Lung microvascular endothelial cell (primary cell): ENCODE measurements at regions not wholly inside any gene's neighbourhood (a gene's known extent, or its start where the extent isn't known, plus 50 kb on each side); places are given as distances from the start of the nearest gene placed in this dataset.
"Not testable (repeated sequence)": the region's sequence is repeated elsewhere in the genome, so short reads cannot be mapped to it uniquely, and the experiment has no call there.

Source experiments
- DNase-seq, 2 donors: peaks; one replicate each; pipeline versions ENCODE4 v3.0.0 to v3.0.0-alpha.2; 2010; ENCODE audit warnings: low read depth in 2 of 2

- no peak for DNase-seq
Observed at GRCh38 chr1:181170194-181170593, 81.7 kb downstream of the IER5 start.

GRCh38 chr1:181172082-181172481 lies 83.6 kb downstream of the IER5 start:
- no peak for DNase-seq

- peak in 1 of 2 donors; percentile 15 for DNase-seq
Observed at GRCh38 chr1:181173761-181174447, 85.4 kb downstream of the IER5 start.

- DNase-seq = no peak
Observed at GRCh38 chr1:181174861-181175260, 86.4 kb downstream of the IER5 start.

GRCh38 chr1:181175356-181175910 lies 86.9 kb downstream of the IER5 start:
- DNase-seq = no peak

- DNase-seq = no peak
Observed at GRCh38 chr1:181175955-181176354, 87.5 kb downstream of the IER5 start.

- no peak for DNase-seq
Observed at GRCh38 chr1:181178241-181178879, 89.9 kb downstream of the IER5 start.

GRCh38 chr1:181179279-181179986 lies 90.9 kb downstream of the IER5 start:
- no peak for DNase-seq

GRCh38 chr1:181179987-181180365 lies 91.5 kb downstream of the IER5 start:
- DNase-seq = peak in 1 of 2 donors; percentile 11

GRCh38 chr1:181180407-181181031 lies 92.0 kb downstream of the IER5 start:
- no peak for DNase-seq

- no peak for DNase-seq
Observed at GRCh38 chr1:181181792-181182585, 93.5 kb downstream of the IER5 start.

GRCh38 chr1:181184621-181185020 lies 96.1 kb downstream of the IER5 start:
- no peak for DNase-seq

- no peak for DNase-seq
Observed at GRCh38 chr1:181185461-181185860, 97.0 kb downstream of the IER5 start.

- DNase-seq = not testable (repeated sequence)
Observed at GRCh38 chr1:181186133-181186532, 97.6 kb downstream of the IER5 start.

GRCh38 chr1:181187337-181188126 lies 99.0 kb downstream of the IER5 start:
- DNase-seq = no peak

GRCh38 chr1:181189245-181189644 lies 100.7 kb downstream of the IER5 start:
- DNase-seq = no peak

- DNase-seq = peak; percentile 54 to 69
Observed at GRCh38 chr1:181189691-181190363, 101.3 kb downstream of the IER5 start.

GRCh38 chr1:181190364-181191035 lies 102.0 kb downstream of the IER5 start:
- DNase-seq = peak in 1 of 2 donors; percentile 23

GRCh38 chr1:181191494-181192040 lies 103.1 kb downstream of the IER5 start:
- DNase-seq = no peak
